NT2/D1 (cell line): ENCODE measurements at regions not wholly inside any gene's neighbourhood (a gene's known extent, or its start where the extent isn't known, plus 50 kb on each side); places are given as distances from the start of the nearest gene placed in this dataset.

Source experiments
- SUZ12 ChIP-seq: IDR thresholded peaks from 2 replicates; pipeline ENCODE4 v1.6.1; 2011; ENCODE audit not compliant: insufficient read length, insufficient read depth; ENCODE audit errors: extremely low read depth
- ZNF274 ChIP-seq: IDR thresholded peaks from 2 replicates; pipeline ENCODE4 v1.6.1; 2011; ENCODE audit warnings: mild to moderate bottlenecking, low read depth, low read length

DNA sequence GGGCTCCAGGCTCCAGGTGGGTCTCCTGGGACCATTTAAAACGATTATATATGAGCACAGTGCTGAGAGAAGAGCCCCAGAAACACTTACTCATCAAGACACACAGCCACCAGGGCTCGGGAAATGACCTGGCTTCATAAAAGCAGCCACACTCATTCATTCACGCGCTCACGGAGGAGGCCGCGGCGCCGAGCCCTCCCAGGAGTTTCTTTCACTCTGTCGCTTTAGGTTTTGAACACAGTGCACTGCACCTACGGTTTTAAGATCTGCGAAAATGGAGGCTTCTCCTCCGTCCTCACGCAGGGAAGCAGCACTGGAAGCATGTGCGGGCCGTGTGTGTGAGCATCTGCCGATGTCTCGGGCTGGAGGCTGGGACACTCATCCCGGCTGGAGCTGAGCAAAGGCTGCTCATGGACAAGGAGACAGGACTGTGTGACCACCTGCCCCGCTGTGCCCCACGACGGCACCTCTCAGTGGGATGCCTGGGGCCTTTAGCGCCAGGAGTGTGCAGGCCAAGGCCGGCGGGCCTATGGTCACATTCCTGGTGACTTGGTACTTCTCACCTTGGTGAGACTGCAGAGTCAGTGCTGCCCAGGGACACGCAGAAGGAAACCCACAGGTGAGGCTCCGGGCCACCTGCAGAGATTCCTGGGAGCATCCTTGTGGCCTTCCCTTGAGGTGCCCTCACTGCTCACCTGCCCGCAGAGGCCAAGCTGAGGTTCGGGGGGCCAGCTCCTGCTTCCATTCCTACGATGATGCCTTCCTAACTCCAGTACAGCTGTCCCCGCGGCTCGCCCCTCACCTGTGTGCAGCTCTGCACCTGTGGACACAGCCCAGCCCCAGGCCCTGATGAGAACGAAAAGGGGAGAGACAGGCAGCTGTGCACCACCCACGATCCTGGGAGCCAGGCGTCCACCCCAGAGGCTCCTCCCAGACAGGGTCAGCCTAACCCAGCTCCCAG is 872.0 kb downstream of the BRD1 start:
- no peak for TF ChIP-seq SUZ12
- no peak for TF ChIP-seq ZNF274
